IMR-90 (cell line): ENCODE measurements at regions not wholly inside any gene's neighbourhood (a gene's known extent, or its start where the extent isn't known, plus 50 kb on each side); places are given as distances from the start of the nearest gene placed in this dataset.

ENCODE experiments used
- ATAC-seq: fragments of 200-7000 bp; cut with Tn5 transposase; 2 replicates; pipeline ENCODE4 v1.9.1; 2020; ENCODE audit warnings: low read depth, mild to moderate bottlenecking, moderate library complexity
- BruUV-seq: library from RNA; stranded (reverse); fragments of 400-500 nt; replicated peaks from 2 replicates; lab custom pipeline; 2021; lab: Mats Ljungman, UMichigan
- CTCF ChIA-PET: fragments of 300-600 bp; formaldehyde crosslinking; extraction: SDS; loops from one replicate; lab custom pipeline; 2021; ENCODE audit warnings: antibody characterized with exemption; lab: Yijun Ruan, JAX
- POLR2A ChIA-PET: fragments of 300-600 bp; sonication (Branson Sonifier 250); formaldehyde crosslinking; loops from one replicate; lab custom pipeline; 2022; ENCODE audit warnings: antibody characterized with exemption; ENCODE audit not compliant: unreplicated experiment; lab: Charles Lee
- DNase-seq: peaks from one replicate; pipeline ENCODE4 v3.0.0; 2013
- H2AFZ ChIP-seq: replicated peaks from 2 replicates; pipeline ENCODE3; 2013; ENCODE audit warnings: low read length, mild to moderate bottlenecking; ENCODE audit not compliant: poor library complexity
- H2AK5ac ChIP-seq: 2 replicates; pipeline ENCODE4 v1.6.1; 2013; ENCODE audit warnings: low read depth, low read length, inconsistent platforms
- H2AK9ac ChIP-seq: replicated peaks from 2 replicates; pipeline ENCODE3; 2013; ENCODE audit warnings: mild to moderate bottlenecking, low read depth, low read length, moderate library complexity; ENCODE audit not compliant: poor library complexity
- H2BK120ac ChIP-seq: 2 replicates; pipeline ENCODE4 v1.6.1; 2013; ENCODE audit warnings: low read depth, low read length, inconsistent platforms
- H2BK15ac ChIP-seq: 3 replicates; pipeline ENCODE4 v1.6.1; 2013; ENCODE audit warnings: low read depth, low read length, inconsistent platforms
- H2BK20ac ChIP-seq: 2 replicates; pipeline ENCODE4 v1.6.1; 2013; ENCODE audit warnings: low read depth, mild to moderate bottlenecking, inconsistent platforms, low read length, moderate library complexity
- H2BK5ac ChIP-seq: 2 replicates; pipeline ENCODE4 v1.6.1; 2013; ENCODE audit warnings: mild to moderate bottlenecking, low read depth, low read length, inconsistent platforms; ENCODE audit not compliant: poor library complexity, severe bottlenecking
- H3K14ac ChIP-seq: replicated peaks from 2 replicates; pipeline ENCODE4 v1.6.1; 2013; ENCODE audit warnings: low read depth, low read length, inconsistent platforms
- H3K18ac ChIP-seq: 2 replicates; pipeline ENCODE4 v1.6.1; 2013; ENCODE audit warnings: low read depth, low read length, control low read depth
- H3K23ac ChIP-seq: 2 replicates; pipeline ENCODE4 v1.6.1; 2013; ENCODE audit warnings: low read depth, low read length, inconsistent platforms
- H3K27ac ChIP-seq: 2 replicates; pipeline ENCODE4 v1.5.1; 2013; ENCODE audit warnings: mild to moderate bottlenecking, control low read depth, low read length; ENCODE audit not compliant: insufficient read depth
- H3K27me3 ChIP-seq: 2 replicates; pipeline ENCODE4 v1.6.1; 2013; ENCODE audit warnings: low read length; ENCODE audit not compliant: control insufficient read depth, insufficient read depth
- H3K36me3 ChIP-seq: 2 replicates; pipeline ENCODE4 v1.6.1; 2013; ENCODE audit warnings: low read length, mixed read lengths; ENCODE audit not compliant: control insufficient read depth, insufficient read depth
- H3K4ac ChIP-seq: 2 replicates; pipeline ENCODE4 v1.6.1; 2013; ENCODE audit warnings: low read depth, low read length, inconsistent platforms
- H3K4me1 ChIP-seq: 2 replicates; pipeline ENCODE4 v1.6.1; 2013; ENCODE audit warnings: low read length, mixed read lengths; ENCODE audit not compliant: control insufficient read depth, insufficient read depth
- H3K4me2 ChIP-seq: 2 replicates; pipeline ENCODE4 v1.6.1; 2013; ENCODE audit warnings: low read depth, mild to moderate bottlenecking, control low read depth, low read length, moderate library complexity
- H3K4me3 ChIP-seq: 2 replicates; pipeline ENCODE4 v1.5.1; 2013; ENCODE audit warnings: low read depth, mild to moderate bottlenecking, control low read depth, low read length, moderate library complexity; ENCODE audit not compliant: insufficient read depth
- H3K56ac ChIP-seq: 2 replicates; pipeline ENCODE4 v1.6.1; 2013; ENCODE audit warnings: low read length, inconsistent platforms; ENCODE audit not compliant: insufficient read depth; ENCODE audit errors: extremely low read depth
- H3K79me1 ChIP-seq, 2 experiments: 2 replicates each; pipeline ENCODE4 v1.6.1; 2013; ENCODE audit warnings: low read length in 2 of 2, inconsistent platforms in 1 of 2, low read depth in 1 of 2
- H3K9ac ChIP-seq: 2 replicates; pipeline ENCODE4 v1.6.1; 2013; ENCODE audit warnings: low read depth, low read length, control low read depth
- H3K9me1 ChIP-seq: 2 replicates; pipeline ENCODE4 v1.6.1; 2013; ENCODE audit warnings: low read length, inconsistent platforms; ENCODE audit not compliant: insufficient read depth
- H3K9me3 ChIP-seq: 2 replicates; pipeline ENCODE4 v1.6.1; 2013; ENCODE audit warnings: low read length; ENCODE audit not compliant: control insufficient read depth, insufficient read depth
- H4K20me1 ChIP-seq: 2 replicates; pipeline ENCODE4 v1.6.1; 2013; ENCODE audit warnings: low read length, inconsistent platforms; ENCODE audit not compliant: insufficient read depth
- H4K5ac ChIP-seq: 2 replicates; pipeline ENCODE4 v1.6.1; 2013; ENCODE audit warnings: mild to moderate bottlenecking, low read depth, low read length, control low read depth
- H4K8ac ChIP-seq, 2 experiments: 2 replicates each; pipeline ENCODE4 v1.6.1; 2013; ENCODE audit warnings: low read depth in 2 of 2, low read length in 2 of 2, control low read depth in 1 of 2, inconsistent platforms in 1 of 2
- H4K91ac ChIP-seq: 2 replicates; pipeline ENCODE4 v1.6.1; 2013; ENCODE audit warnings: low read depth, low read length, inconsistent platforms; ENCODE audit not compliant: insufficient read depth
- MXI1 ChIP-seq: IDR thresholded peaks from 2 replicates; pipeline ENCODE4 v1.6.1; 2012; ENCODE audit warnings: low read depth, mild to moderate bottlenecking, low read length, moderate library complexity, borderline replicate concordance
- RFX5 ChIP-seq: IDR thresholded peaks from 2 replicates; pipeline ENCODE4 v1.8.0; 2012; ENCODE audit warnings: low read depth, mild to moderate bottlenecking, low read length, moderate library complexity
- WGBS, 2 experiments: methylation state at CpG; one replicate each; pipeline versions ENCODE4 v1.1.5 to v1.1.7; 2013; ENCODE audit warnings: missing lambda C conversion rate in 2 of 2; ENCODE audit not compliant: insufficient read length in 1 of 2; ENCODE audit errors: extremely low coverage in 2 of 2; 5-methylcytosine and 5-hydroxymethylcytosine counted together
- dilution Hi-C: fragments of 300-500 bp; cut with HindIII; formaldehyde crosslinking; loops from one replicate; pipeline ENCODE4 v1.14.3; 2018; ENCODE audit warnings: low sequenced_read_pairs; ENCODE audit not compliant: unreplicated experiment
- in situ Hi-C: fragments of 300-500 bp; cut with MboI; formaldehyde crosslinking; loops from 3 replicates; pipeline ENCODE4 v1.14.3; 2019; ENCODE audit warnings: low sequenced_read_pairs, inconsistent platforms, mixed read lengths
- intact Hi-C: fragments of 100-400 bp; cut with micrococcal nuclease; formaldehyde crosslinking; loops from 2 replicates; pipeline ENCODE4 v1.10.0; 2022

DNA sequence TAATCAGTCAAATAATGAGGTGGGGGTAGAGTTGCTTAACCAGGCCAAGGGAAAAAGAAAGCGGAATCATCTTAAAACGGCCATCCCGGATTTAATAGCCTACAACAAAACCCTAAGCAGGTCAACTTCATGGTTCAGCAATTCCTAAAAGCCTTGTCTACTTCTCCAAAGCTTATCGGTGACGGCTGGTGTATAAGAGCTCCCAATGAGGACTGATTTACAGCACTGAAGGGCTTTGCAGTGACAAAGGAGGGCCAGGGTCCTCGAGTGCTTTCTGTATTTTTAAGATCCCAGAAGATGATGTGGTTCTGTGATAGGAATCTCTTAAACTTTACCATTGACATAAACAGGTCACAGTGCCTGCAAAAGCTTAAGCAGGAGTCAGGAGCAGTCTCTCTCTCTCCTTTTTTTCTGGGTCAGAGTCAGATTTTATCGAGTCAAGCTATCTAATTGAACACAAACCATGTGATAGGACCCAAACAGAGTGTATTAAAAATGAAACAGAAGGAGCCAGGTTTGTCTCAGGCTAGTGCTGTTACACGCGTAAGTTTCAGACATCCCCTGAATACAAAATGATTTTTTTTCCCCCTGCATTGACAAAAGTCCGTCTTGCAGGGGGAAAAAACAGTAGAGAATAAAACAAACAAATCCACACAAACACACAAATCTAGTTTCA, 663.6 kb upstream of the ZNF608 start:
- TF ChIP-seq MXI1 (no peak), RFX5 (no peak)

More for the DNA sequence above, 663.6 kb upstream of the ZNF608 start:
- H3K18ac ChIP-seq, result peak overlapping the region; percentile 90
- H3K9me3 ChIP-seq, result no peaks in the 10 kb centered on the region; the same call in 1 of the 2 replicates
- peak overlapping the region; percentile 25 for H2AFZ ChIP-seq
- no peak overlapping the region; the same call in 1 of the 2 replicates for H2AK5ac ChIP-seq
- no peak overlapping the region; the same call in 1 of the 2 replicates for H3K56ac ChIP-seq
- H4K8ac ChIP-seq, result peak overlapping the region; percentile 8 to 18; a peak in 3 of 4 replicates
- 0 out of 2 replicates have a peak overlapping the region, but pooled peaks have one; percentile 18 for H3K9ac ChIP-seq
- H2BK15ac ChIP-seq, result peak overlapping the region; percentile 59; the same call in 1 of the 3 replicates
- in situ Hi-C loops, result loop anchor here (10.0 kb wide), 1 partner anchor 665 kb away; the partner anchor contains the start of gene ZNF608
- peak overlapping the region; percentile 48 for H3K4ac ChIP-seq
- intact Hi-C loops, result loop anchor here (2.0 to 10.0 kb wide), 6 partner anchors 187 to 1735 kb away; no protein-coding TSS in a partner anchor
- H3K9me1 ChIP-seq, result 0 out of 2 replicates have a peak, but pooled peaks cover 5% of the 10 kb centered on the region
- peak overlapping the region; percentile 72 for H2BK120ac ChIP-seq
- WGBS, 2 experiments, result no CpG with 5 or more reads among the region's 10 CpGs
- H2AK9ac ChIP-seq, result no peak overlapping the region
- peaks cover 20% of the 10 kb centered on the region for H3K4me1 ChIP-seq
- H3K27ac ChIP-seq, result peak overlapping the region; percentile 38; the same call in 1 of the 2 replicates
- no peak for ATAC-seq
- H2BK5ac ChIP-seq, result no peak overlapping the region
- no peaks in the 10 kb centered on the region for H4K20me1 ChIP-seq
- H3K14ac ChIP-seq, result peak overlapping the region; percentile 47
- ChIA-PET CTCF (interaction anchor here (0.7 kb wide), 1 partner anchor 17 kb away, joined by 3 read pairs; no protein-coding TSS in a partner anchor), POLR2A (no interaction called here)
- peak overlapping the region; percentile 17; the same call in 1 of the 2 replicates for H3K23ac ChIP-seq
- no TSS peak for BruUV-seq
- H2BK20ac ChIP-seq, result peak overlapping the region; percentile 79
- H3K4me2 ChIP-seq, result peak overlapping the region; percentile 8; the same call in 1 of the 2 replicates
- no peak overlapping the region for H3K4me3 ChIP-seq
- no peak for DNase-seq
- no peaks in the 10 kb centered on the region for H3K36me3 ChIP-seq
- dilution Hi-C loops, result no loop called here
- peak overlapping the region; percentile 37; the same call in 1 of the 2 replicates for H4K91ac ChIP-seq
- no peaks in the 10 kb centered on the region for H3K27me3 ChIP-seq
- H3K79me1 ChIP-seq, result no peaks in the 10 kb centered on the region
- H4K5ac ChIP-seq, result peak overlapping the region; percentile 86
